Neural progenitor cell (in vitro differentiated cells): ENCODE measurements at regions not wholly inside any gene's neighbourhood (a gene's known extent, or its start where the extent isn't known, plus 50 kb on each side); places are given as distances from the start of the nearest gene placed in this dataset.
A peak's percentile ranks its signal among the peaks of the same experiment; 100 is the strongest.

ENCODE experiments used
- DNase-seq: peaks from one replicate; pipeline ENCODE4 v3.0.0-alpha.2; 2016; ENCODE audit warnings: low spot score
- H2AFZ ChIP-seq: fragments of 200-600 bp; sonication (generic); replicated peaks from 2 replicates; pipeline ENCODE4 v1.6.1; 2016; ENCODE audit warnings: antibody characterized with exemption
- H3F3A ChIP-seq: fragments of 200-600 bp; sonication (generic); 2 replicates; pipeline ENCODE4 v1.6.1; 2016; ENCODE audit warnings: antibody characterized with exemption, low read depth
- H3K27ac ChIP-seq: fragments of 200-600 bp; sonication (generic); 2 replicates; pipeline ENCODE4 v1.5.1; 2016; ENCODE audit warnings: mild to moderate bottlenecking
- H3K27me3 ChIP-seq: fragments of 200-600 bp; sonication (generic); 2 replicates; pipeline ENCODE4 v1.6.1; 2016; ENCODE audit warnings: mild to moderate bottlenecking, moderate library complexity
- H3K36me3 ChIP-seq: fragments of 200-600 bp; sonication (generic); 2 replicates; pipeline ENCODE4 v1.5.1; 2016
- H3K4me1 ChIP-seq: fragments of 200-600 bp; sonication (generic); 2 replicates; pipeline ENCODE4 v1.6.1; 2016; ENCODE audit warnings: mixed run types
- H3K4me2 ChIP-seq: fragments of 200-600 bp; sonication (generic); 2 replicates; pipeline ENCODE4 v1.6.1; 2016
- H3K4me3 ChIP-seq: fragments of 200-600 bp; sonication (generic); 2 replicates; pipeline ENCODE4 v1.5.1; 2016
- H3K79me2 ChIP-seq: fragments of 200-600 bp; sonication (generic); 2 replicates; pipeline ENCODE4 v1.6.1; 2016; ENCODE audit warnings: low read depth
- H3K9ac ChIP-seq: fragments of 200-600 bp; sonication (generic); 2 replicates; pipeline ENCODE4 v1.6.1; 2016
- H3K9me3 ChIP-seq: fragments of 200-600 bp; sonication (generic); 2 replicates; pipeline ENCODE4 v1.5.1; 2016; ENCODE audit warnings: low read depth
- H4K20me1 ChIP-seq: fragments of 200-600 bp; sonication (generic); 2 replicates; pipeline ENCODE4 v1.6.1; 2016; ENCODE audit warnings: low read depth
- H3K27ac Mint-ChIP-seq: 3 replicates; pipeline ENCODE4 v1.8.0; 2021; ENCODE audit warnings: mixed read lengths
- H3K27me3 Mint-ChIP-seq: 2 replicates; pipeline ENCODE4 v1.8.0; 2022; ENCODE audit warnings: low read depth, mild to moderate bottlenecking, inconsistent platforms, moderate library complexity, mixed read lengths; ENCODE audit not compliant: insufficient read depth
- H3K36me3 Mint-ChIP-seq: 3 replicates; pipeline ENCODE4 v1.8.0; 2021; ENCODE audit warnings: mixed read lengths
- H3K4me1 Mint-ChIP-seq: 3 replicates; pipeline ENCODE4 v1.8.0; 2021; ENCODE audit warnings: mixed read lengths
- H3K4me3 Mint-ChIP-seq: 3 replicates; pipeline ENCODE4 v1.8.0; 2021; ENCODE audit warnings: mild to moderate bottlenecking, moderate library complexity, mixed read lengths
- H3K9me3 Mint-ChIP-seq: 3 replicates; pipeline ENCODE4 v1.8.0; 2020; ENCODE audit warnings: mixed read lengths
- CTCF ChIP-seq: fragments of 200-600 bp; sonication (generic); IDR thresholded peaks from 2 replicates; pipeline ENCODE4 v1.5.1; 2017; ENCODE audit warnings: antibody characterized with exemption, mild to moderate bottlenecking
- EZH2 ChIP-seq: fragments of 200-600 bp; sonication (generic); IDR thresholded peaks from 2 replicates; pipeline ENCODE4 v1.6.1; 2017; ENCODE audit warnings: antibody characterized with exemption, mild to moderate bottlenecking, moderate library complexity
- EZH2phosphoT487 ChIP-seq: fragments of 200-600 bp; sonication (generic); IDR thresholded peaks from 2 replicates; pipeline ENCODE4 v1.6.1; 2017; ENCODE audit warnings: antibody characterized with exemption

- TF ChIP-seq EZH2phosphoT487 (no peak), CTCF (no peak), EZH2 (no peak)
- H3K4me2 ChIP-seq: no peak overlapping the region
- no peaks in the 10 kb centered on the region for H3F3A ChIP-seq
- no peaks in the 10 kb centered on the region for H3K4me1 ChIP-seq
- H3K9me3 ChIP-seq: no peaks in the 10 kb centered on the region
- H3K4me1 Mint-ChIP-seq: no peaks in the 10 kb centered on the region
- H3K27ac ChIP-seq: no peak overlapping the region
- H3K27ac Mint-ChIP-seq: no peak overlapping the region
- peak overlapping the region; percentile 27 for H2AFZ ChIP-seq
- H3K4me3 ChIP-seq: no peak overlapping the region
- no peaks in the 10 kb centered on the region for H4K20me1 ChIP-seq
- H3K79me2 ChIP-seq: no peaks in the 10 kb centered on the region
- H3K9ac ChIP-seq: no peak overlapping the region
- DNase-seq: no peak
- peaks cover 2% of the 10 kb centered on the region for H3K36me3 Mint-ChIP-seq
- no peak overlapping the region for H3K4me3 Mint-ChIP-seq
- H3K36me3 ChIP-seq: no peaks in the 10 kb centered on the region
- H3K27me3 Mint-ChIP-seq: no peaks in the 10 kb centered on the region
- H3K27me3 ChIP-seq: no peaks in the 10 kb centered on the region
- H3K9me3 Mint-ChIP-seq: peaks cover 22% of the 10 kb centered on the region
Observed at GRCh38 chr5:91245074-91245452, 138.1 kb downstream of the ARRDC3 start.

- Mint-ChIP-seq H3K27ac (no peak overlapping the region), H3K27me3 (no peaks in the 10 kb centered on the region), H3K36me3 (peaks cover 2% of the 10 kb centered on the region), H3K4me3 (no peak overlapping the region), H3K9me3 (peaks cover 21% of the 10 kb centered on the region), H3K4me1 (no peaks in the 10 kb centered on the region)
- Histone ChIP-seq H3K27ac (no peak overlapping the region), H3K4me2 (no peak overlapping the region), H4K20me1 (no peaks in the 10 kb centered on the region), H3F3A (no peaks in the 10 kb centered on the region), H3K4me3 (no peak overlapping the region), H3K9ac (no peak overlapping the region), H2AFZ (peak overlapping the region; percentile 27), H3K27me3 (no peaks in the 10 kb centered on the region), H3K4me1 (no peaks in the 10 kb centered on the region), H3K79me2 (no peaks in the 10 kb centered on the region), H3K36me3 (no peaks in the 10 kb centered on the region), H3K9me3 (no peaks in the 10 kb centered on the region)
- TF ChIP-seq EZH2 (no peak), EZH2phosphoT487 (no peak), CTCF (no peak)
- DNase-seq: no peak
Observed at GRCh38 chr5:91244380-91245073, 138.6 kb downstream of the ARRDC3 start.

GRCh38 chr5:91243852-91244251, 139.3 kb downstream of the ARRDC3 start:
- Histone ChIP-seq H3K36me3 (no peaks in the 10 kb centered on the region), H3F3A (no peaks in the 10 kb centered on the region), H3K27me3 (no peaks in the 10 kb centered on the region), H3K9me3 (no peaks in the 10 kb centered on the region), H3K9ac (no peak overlapping the region), H3K4me1 (no peaks in the 10 kb centered on the region), H3K4me2 (no peak overlapping the region), H3K4me3 (no peak overlapping the region), H3K79me2 (no peaks in the 10 kb centered on the region), H2AFZ (no peak overlapping the region), H4K20me1 (no peaks in the 10 kb centered on the region), H3K27ac (no peak overlapping the region)
- Mint-ChIP-seq H3K27ac (no peak overlapping the region), H3K36me3 (peaks cover 2% of the 10 kb centered on the region), H3K9me3 (peaks cover 19% of the 10 kb centered on the region), H3K4me1 (no peaks in the 10 kb centered on the region), H3K27me3 (peaks cover 3% of the 10 kb centered on the region), H3K4me3 (no peak overlapping the region)
- DNase-seq: no peak
- TF ChIP-seq EZH2: no peak
- TF ChIP-seq EZH2phosphoT487: no peak
- no peak for TF ChIP-seq CTCF
